Endothelial cell of umbilical vein (primary cell): ENCODE measurements at regions not wholly inside any gene's neighbourhood (a gene's known extent, or its start where the extent isn't known, plus 50 kb on each side); places are given as distances from the start of the nearest gene placed in this dataset.

ENCODE experiments used
- BruUV-seq: library from RNA; stranded (reverse); fragments of 400-500 nt; replicated peaks from 2 replicates; lab custom pipeline; 2021; lab: Mats Ljungman, UMichigan
- CTCF ChIA-PET: fragments of 300-600, 350-600 bp; sonication (Branson Sonifier 250); formaldehyde crosslinking; loops from one replicate; lab custom pipeline; 2021; ENCODE audit warnings: antibody characterized with exemption, inconsistent platforms; lab: Charles Lee
- POLR2A ChIA-PET: fragments of 300-600, 350-600 bp; sonication (Branson Sonifier 250); formaldehyde crosslinking; loops from one replicate; lab custom pipeline; 2021; ENCODE audit warnings: antibody characterized with exemption, inconsistent platforms; lab: Charles Lee
- DNase-seq: peaks from one replicate; pipeline ENCODE4 v3.0.0-alpha.2; 2011; ENCODE audit warnings: low read depth, low spot score
- FAIRE-seq: peaks from 2 replicates; lab custom pipeline; 2011; peaks lifted over from hg19 to GRCh38; lab: Jason Lieb, UNC
- H2AFZ ChIP-seq: 2 replicates; pipeline ENCODE4 v1.6.0; 2012; ENCODE audit warnings: low read depth, low read length, control low read depth, inconsistent platforms
- H3K27ac ChIP-seq: 2 replicates; pipeline ENCODE4 v1.5.1; 2011; ENCODE audit warnings: low read depth, mild to moderate bottlenecking, control low read depth, low read length, moderate library complexity; ENCODE audit not compliant: insufficient read depth
- H3K27me3 ChIP-seq, 2 experiments: 2 replicates each; pipeline versions ENCODE4 v1.6.0 to v1.6.1; 2011; ENCODE audit warnings: low read length in 2 of 2, mixed read lengths in 1 of 2; ENCODE audit not compliant: control insufficient read depth in 2 of 2, insufficient read depth in 2 of 2
- H3K36me3 ChIP-seq, 2 experiments: 2 replicates in 1 of 2; 3 replicates in 1 of 2; pipeline ENCODE4 v1.5.1; 2011; ENCODE audit warnings: low read length in 2 of 2, mild to moderate bottlenecking in 1 of 2, moderate library complexity in 1 of 2; ENCODE audit not compliant: control insufficient read depth in 2 of 2, insufficient read depth in 2 of 2; ENCODE audit errors: extremely low read depth in 1 of 2
- H3K4me1 ChIP-seq: 3 replicates; pipeline ENCODE4 v1.5.1; 2011; ENCODE audit warnings: mild to moderate bottlenecking, low read length; ENCODE audit not compliant: control insufficient read depth, insufficient read depth; ENCODE audit errors: extremely low read depth
- H3K4me2 ChIP-seq: 2 replicates; pipeline ENCODE4 v1.6.1; 2011; ENCODE audit warnings: low read length, control low read depth, mixed read lengths; ENCODE audit not compliant: insufficient read depth
- H3K4me3 ChIP-seq, 3 experiments: fragments of 200-600 bp in 1 of 3; sonication (generic), shearing (Covaris generic) in 1 of 3; replicated peaks in 1 of 3; 2 replicates each; pipeline ENCODE4 v1.5.1; 2011 to 2016; ENCODE audit warnings: control low read depth in 3 of 3, low read length in 3 of 3, mild to moderate bottlenecking in 2 of 3, inconsistent platforms in 1 of 3, low read depth in 1 of 3, moderate library complexity in 1 of 3; ENCODE audit not compliant: insufficient read depth in 1 of 3
- H3K79me2 ChIP-seq: 2 replicates; pipeline ENCODE4 v1.6.0; 2012; ENCODE audit warnings: low read length, inconsistent platforms; ENCODE audit not compliant: control insufficient read depth, insufficient read depth
- H3K9ac ChIP-seq: replicated peaks from 2 replicates; pipeline ENCODE3; 2011; ENCODE audit warnings: low read length, control low read depth; ENCODE audit not compliant: insufficient read depth; ENCODE audit errors: extremely low read depth
- H3K9me1 ChIP-seq: replicated peaks from 3 replicates; pipeline ENCODE4 v1.6.0; 2011; ENCODE audit warnings: mild to moderate bottlenecking, low read length; ENCODE audit not compliant: control insufficient read depth, insufficient read depth; ENCODE audit errors: extremely low read depth
- H3K9me3 ChIP-seq: replicated peaks from 2 replicates; pipeline ENCODE4 v1.5.1; 2012; ENCODE audit warnings: low read length, inconsistent platforms; ENCODE audit not compliant: control insufficient read depth, insufficient read depth
- H4K20me1 ChIP-seq: replicated peaks from 2 replicates; pipeline ENCODE3; 2011; ENCODE audit warnings: mild to moderate bottlenecking, low read length; ENCODE audit not compliant: control insufficient read depth, insufficient read depth; ENCODE audit errors: extremely low read depth
- EZH2 ChIP-seq: IDR thresholded peaks from 2 replicates; pipeline ENCODE4 v1.6.1; 2012; ENCODE audit warnings: borderline replicate concordance, low read depth, mild to moderate bottlenecking, moderate library complexity, low read length, inconsistent platforms; ENCODE audit not compliant: severe bottlenecking
- FOS ChIP-seq: IDR thresholded peaks from 2 replicates; pipeline ENCODE4 v1.6.1; 2011; ENCODE audit warnings: mild to moderate bottlenecking, low read length, moderate library complexity, borderline replicate concordance; ENCODE audit not compliant: insufficient read depth
- GATA2 ChIP-seq: IDR thresholded peaks from 2 replicates; pipeline ENCODE4 v1.7.0; 2011; ENCODE audit warnings: low read depth, mild to moderate bottlenecking, moderate library complexity, mixed read lengths, low read length; ENCODE audit not compliant: insufficient read length, insufficient read depth
- JUN ChIP-seq: IDR thresholded peaks from 2 replicates; pipeline ENCODE4 v1.6.1; 2011; ENCODE audit warnings: borderline replicate concordance, low read depth; ENCODE audit not compliant: insufficient read length, insufficient read depth
- MAX ChIP-seq: IDR thresholded peaks from 2 replicates; pipeline ENCODE4 v1.6.1; 2011; ENCODE audit not compliant: insufficient read depth, insufficient read length
- MYC ChIP-seq: IDR thresholded peaks from one replicate; pipeline ENCODE4 v1.6.1; 2011; ENCODE audit warnings: mild to moderate bottlenecking, low read depth, low read length
- POLR2A ChIP-seq: IDR thresholded peaks from 2 replicates; pipeline ENCODE4 v1.6.1; 2012; ENCODE audit warnings: low read depth, mild to moderate bottlenecking, control low read depth, low read length
- POLR2AphosphoS5 ChIP-seq: IDR thresholded peaks from 2 replicates; pipeline ENCODE4 v1.6.1; 2012; ENCODE audit warnings: low read depth, mild to moderate bottlenecking, control low read depth, low read length, moderate library complexity; ENCODE audit not compliant: insufficient read depth
- dilution Hi-C: fragments of 300-500 bp; cut with MboI; formaldehyde crosslinking; loops from one replicate; pipeline ENCODE4 v1.15.0; 2019; ENCODE audit warnings: low sequenced_read_pairs; ENCODE audit not compliant: extremely low pct_ligation_motif_present
- intact Hi-C: fragments of 100-400 bp; cut with micrococcal nuclease; formaldehyde crosslinking; loops from one replicate; pipeline ENCODE4 v1.10.0; 2022
- TF ChIP-seq, protein P1 (sequence below), 2 donors: IDR thresholded peaks; 1 replicate in 1 of 2; 2 replicates in 1 of 2; pipeline ENCODE4 v1.5.1; 2011; ENCODE audit warnings: low read length in 2 of 2, mild to moderate bottlenecking in 2 of 2, moderate library complexity in 2 of 2, control low read depth in 1 of 2, inconsistent platforms in 1 of 2, low read depth in 1 of 2; ENCODE audit not compliant: insufficient read depth in 1 of 2; ENCODE audit errors: extremely low read depth in 1 of 2

- FAIRE-seq (no peak), DNase-seq (no peak)
- intact Hi-C loops = no loop called here
- Histone ChIP-seq H3K9ac (no peak overlapping the region), H3K27ac (no peak overlapping the region), H4K20me1 (no peaks in the 10 kb centered on the region), H3K36me3 (no peaks in the 10 kb centered on the region), H3K79me2 (no peaks in the 10 kb centered on the region), H3K4me3 (no peak overlapping the region), H3K27me3 (no peaks in the 10 kb centered on the region), H3K4me1 (no peaks in the 10 kb centered on the region), H2AFZ (no peak overlapping the region), H3K4me2 (no peak overlapping the region), H3K9me3 (peaks cover 2% of the 10 kb centered on the region), H3K9me1 (no peaks in the 10 kb centered on the region)
- no TSS peak for BruUV-seq
- TF ChIP-seq MYC = no peak
- TF ChIP-seq GATA2 = no peak
- no peak for TF ChIP-seq POLR2A
- TF ChIP-seq FOS = no peak
- TF ChIP-seq MAX = no peak
- no peak for TF ChIP-seq JUN
- ChIA-PET POLR2A (no interaction called here), CTCF (no interaction called here)
- dilution Hi-C loops = no loop called here
Measured at GRCh38 chr11:134664447-134665187, 252.6 kb upstream of the B3GAT1 start.

- Histone ChIP-seq H3K9me3 (peaks cover 2% of the 10 kb centered on the region), H3K36me3 (no peaks in the 10 kb centered on the region), H3K27me3 (no peaks in the 10 kb centered on the region), H3K27ac (no peak overlapping the region), H3K79me2 (no peaks in the 10 kb centered on the region), H3K4me3 (no peak overlapping the region), H2AFZ (no peak overlapping the region), H3K4me2 (no peak overlapping the region), H3K9ac (no peak overlapping the region), H3K9me1 (no peaks in the 10 kb centered on the region), H4K20me1 (no peaks in the 10 kb centered on the region), H3K4me1 (no peaks in the 10 kb centered on the region)
- dilution Hi-C loops = no loop called here
- FAIRE-seq (no peak), DNase-seq (no peak)
- intact Hi-C loops = no loop called here
- CTCF ChIA-PET = no interaction called here
- no TSS peak for BruUV-seq
- POLR2A ChIA-PET = no interaction called here
- TF ChIP-seq GATA2 (no peak), JUN (no peak), POLR2AphosphoS5 (no peak), EZH2 (no peak), FOS (no peak), MYC (no peak), MAX (no peak), POLR2A (no peak)
- TF ChIP-seq, protein P1, sequence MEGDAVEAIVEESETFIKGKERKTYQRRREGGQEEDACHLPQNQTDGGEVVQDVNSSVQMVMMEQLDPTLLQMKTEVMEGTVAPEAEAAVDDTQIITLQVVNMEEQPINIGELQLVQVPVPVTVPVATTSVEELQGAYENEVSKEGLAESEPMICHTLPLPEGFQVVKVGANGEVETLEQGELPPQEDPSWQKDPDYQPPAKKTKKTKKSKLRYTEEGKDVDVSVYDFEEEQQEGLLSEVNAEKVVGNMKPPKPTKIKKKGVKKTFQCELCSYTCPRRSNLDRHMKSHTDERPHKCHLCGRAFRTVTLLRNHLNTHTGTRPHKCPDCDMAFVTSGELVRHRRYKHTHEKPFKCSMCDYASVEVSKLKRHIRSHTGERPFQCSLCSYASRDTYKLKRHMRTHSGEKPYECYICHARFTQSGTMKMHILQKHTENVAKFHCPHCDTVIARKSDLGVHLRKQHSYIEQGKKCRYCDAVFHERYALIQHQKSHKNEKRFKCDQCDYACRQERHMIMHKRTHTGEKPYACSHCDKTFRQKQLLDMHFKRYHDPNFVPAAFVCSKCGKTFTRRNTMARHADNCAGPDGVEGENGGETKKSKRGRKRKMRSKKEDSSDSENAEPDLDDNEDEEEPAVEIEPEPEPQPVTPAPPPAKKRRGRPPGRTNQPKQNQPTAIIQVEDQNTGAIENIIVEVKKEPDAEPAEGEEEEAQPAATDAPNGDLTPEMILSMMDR (IDR thresholded peaks at IDR 0.05; ENCODE audit: extremely low read depth in 1 of 2, insufficient read depth in 1 of 2, low read depth in 1 of 2, low read length in 2 of 2) = no peak
Measured at GRCh38 chr11:134663506-134664313, 251.7 kb upstream of the B3GAT1 start.
